ENCODE measurements at regions not wholly inside any gene's neighbourhood (a gene's known extent, or its start where the extent isn't known, plus 50 kb on each side); places are given as distances from the start of the nearest gene placed in this dataset.

GRCh38 chr3:99021466-99021865 lies 120.0 kb upstream of the DCBLD2 start:
- H3K4me3 ChIP-seq (ENCODE audit: low read length), result no peak overlapping the region
- ATAC-seq (ENCODE audit: poor library complexity) (no peak), DNase-seq (no peak)
- H3K4me3 Mint-ChIP-seq, result no peak overlapping the region
- no peaks in the 10 kb centered on the region for H3K4me1 Mint-ChIP-seq (ENCODE audit: low read depth)
- peaks cover 12% of the 10 kb centered on the region for H3K27me3 Mint-ChIP-seq
- no peaks in the 10 kb centered on the region for H3K36me3 Mint-ChIP-seq (ENCODE audit: low read depth)
- no peaks in the 10 kb centered on the region for H3K4me1 ChIP-seq (ENCODE audit: insufficient read depth, low read length)
- no peaks in the 10 kb centered on the region for H3K9me3 ChIP-seq (ENCODE audit: control insufficient read depth in 1 of 2, insufficient read depth in 1 of 2, low read length in 2 of 2)
- ChIA-PET CTCF (no interaction called here), POLR2A (no interaction called here)
- no peak overlapping the region for H3K27ac ChIP-seq (ENCODE audit: low read depth in 1 of 2, low read length in 2 of 2)
- H3K27me3 ChIP-seq (ENCODE audit: control insufficient read depth in 1 of 2, insufficient read depth in 2 of 2, low read length in 2 of 2), result peaks cover 0 to 4% of the 10 kb centered on the region in 2 experiments
- intact Hi-C loops (cut with DNase I, micrococcal nuclease), result no loop called here
- H3K27ac Mint-ChIP-seq, result no peak overlapping the region
- TF ChIP-seq, protein P1, sequence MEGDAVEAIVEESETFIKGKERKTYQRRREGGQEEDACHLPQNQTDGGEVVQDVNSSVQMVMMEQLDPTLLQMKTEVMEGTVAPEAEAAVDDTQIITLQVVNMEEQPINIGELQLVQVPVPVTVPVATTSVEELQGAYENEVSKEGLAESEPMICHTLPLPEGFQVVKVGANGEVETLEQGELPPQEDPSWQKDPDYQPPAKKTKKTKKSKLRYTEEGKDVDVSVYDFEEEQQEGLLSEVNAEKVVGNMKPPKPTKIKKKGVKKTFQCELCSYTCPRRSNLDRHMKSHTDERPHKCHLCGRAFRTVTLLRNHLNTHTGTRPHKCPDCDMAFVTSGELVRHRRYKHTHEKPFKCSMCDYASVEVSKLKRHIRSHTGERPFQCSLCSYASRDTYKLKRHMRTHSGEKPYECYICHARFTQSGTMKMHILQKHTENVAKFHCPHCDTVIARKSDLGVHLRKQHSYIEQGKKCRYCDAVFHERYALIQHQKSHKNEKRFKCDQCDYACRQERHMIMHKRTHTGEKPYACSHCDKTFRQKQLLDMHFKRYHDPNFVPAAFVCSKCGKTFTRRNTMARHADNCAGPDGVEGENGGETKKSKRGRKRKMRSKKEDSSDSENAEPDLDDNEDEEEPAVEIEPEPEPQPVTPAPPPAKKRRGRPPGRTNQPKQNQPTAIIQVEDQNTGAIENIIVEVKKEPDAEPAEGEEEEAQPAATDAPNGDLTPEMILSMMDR (IDR thresholded peaks at IDR 0.05), result no peak
- H3K36me3 ChIP-seq (ENCODE audit: insufficient read depth, low read length), result no peaks in the 10 kb centered on the region
- no peaks in the 10 kb centered on the region for H3K9me3 Mint-ChIP-seq

DNA sequence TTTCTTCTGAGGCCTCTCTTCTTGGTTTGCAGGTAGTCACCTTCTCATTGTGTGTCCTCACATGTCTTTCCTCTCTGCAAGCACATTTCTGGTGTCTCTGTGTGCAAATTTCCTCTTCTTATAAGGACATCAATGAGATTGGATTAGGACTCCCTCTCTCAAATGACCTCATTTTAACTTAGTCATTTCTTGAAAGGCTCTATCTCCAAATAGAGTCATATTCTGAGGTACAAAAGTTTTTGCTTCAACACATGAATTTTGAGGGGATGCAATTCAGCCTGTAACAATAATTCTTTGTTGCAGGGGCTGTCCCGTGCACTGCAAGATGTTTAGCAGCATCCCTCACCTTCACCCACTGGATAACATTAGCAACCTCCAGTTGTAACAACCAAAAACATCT lies 115.0 kb upstream of the DCBLD2 start:
- Mint-ChIP-seq H3K4me3 (no peak overlapping the region), H3K27ac (no peak overlapping the region), H3K27me3 (no peaks in the 10 kb centered on the region), H3K9me3 (no peaks in the 10 kb centered on the region), H3K36me3 (ENCODE audit: low read depth) (no peaks in the 10 kb centered on the region), H3K4me1 (ENCODE audit: low read depth) (no peaks in the 10 kb centered on the region)
- TF ChIP-seq, protein P1 (IDR thresholded peaks at IDR 0.05), result no peak
- Histone ChIP-seq H3K9me3 (ENCODE audit: control insufficient read depth in 1 of 2, insufficient read depth in 1 of 2, low read length in 2 of 2) (no peaks in the 10 kb centered on the region), H3K4me3 (ENCODE audit: low read length) (no peak overlapping the region), H3K36me3 (ENCODE audit: insufficient read depth, low read length) (no peaks in the 10 kb centered on the region), H3K27ac (ENCODE audit: low read depth in 1 of 2, low read length in 2 of 2) (no peak overlapping the region), H3K27me3 (ENCODE audit: control insufficient read depth in 1 of 2, insufficient read depth in 2 of 2, low read length in 2 of 2) (no peaks in the 10 kb centered on the region), H3K4me1 (ENCODE audit: insufficient read depth, low read length) (no peaks in the 10 kb centered on the region)
- DNase-seq (no peak), ATAC-seq (ENCODE audit: poor library complexity) (no peak)
- intact Hi-C loops (cut with DNase I, micrococcal nuclease), result no loop called here
- POLR2A ChIA-PET, result no interaction called here
- CTCF ChIA-PET, result no interaction called here

GRCh38 chr3:99013777-99014315 lies 112.4 kb upstream of the DCBLD2 start:
- intact Hi-C loops (cut with DNase I, micrococcal nuclease), result no loop called here
- no peaks in the 10 kb centered on the region for H3K4me1 Mint-ChIP-seq (ENCODE audit: low read depth)
- DNase-seq (no peak), ATAC-seq (ENCODE audit: poor library complexity) (no peak)
- Histone ChIP-seq H3K36me3 (ENCODE audit: insufficient read depth, low read length) (no peaks in the 10 kb centered on the region), H3K27me3 (ENCODE audit: control insufficient read depth in 1 of 2, insufficient read depth in 2 of 2, low read length in 2 of 2) (no peaks in the 10 kb centered on the region), H3K9me3 (ENCODE audit: control insufficient read depth in 1 of 2, insufficient read depth in 1 of 2, low read length in 2 of 2) (no peaks in the 10 kb centered on the region), H3K4me1 (ENCODE audit: insufficient read depth, low read length) (no peaks in the 10 kb centered on the region), H3K27ac (ENCODE audit: low read depth in 1 of 2, low read length in 2 of 2) (no peak overlapping the region), H3K4me3 (ENCODE audit: low read length) (no peak overlapping the region)
- H3K9me3 Mint-ChIP-seq, result no peaks in the 10 kb centered on the region
- no peak overlapping the region for H3K27ac Mint-ChIP-seq
- no peaks in the 10 kb centered on the region for H3K36me3 Mint-ChIP-seq (ENCODE audit: low read depth)
- TF ChIP-seq, protein P1 (IDR thresholded peaks at IDR 0.05), result no peak
- no peaks in the 10 kb centered on the region for H3K27me3 Mint-ChIP-seq
- ChIA-PET POLR2A (no interaction called here), CTCF (interaction anchor here (0.6 kb wide), 1 partner anchor 198 kb away, joined by 7 read pairs; no protein-coding TSS in a partner anchor)
- H3K4me3 Mint-ChIP-seq, result no peak overlapping the region

Data from CD4-positive, alpha-beta T cell (primary cell).